ENCODE measurements at regions not wholly inside any gene's neighbourhood (a gene's known extent, or its start where the extent isn't known, plus 50 kb on each side); places are given as distances from the start of the nearest gene placed in this dataset.

DNA sequence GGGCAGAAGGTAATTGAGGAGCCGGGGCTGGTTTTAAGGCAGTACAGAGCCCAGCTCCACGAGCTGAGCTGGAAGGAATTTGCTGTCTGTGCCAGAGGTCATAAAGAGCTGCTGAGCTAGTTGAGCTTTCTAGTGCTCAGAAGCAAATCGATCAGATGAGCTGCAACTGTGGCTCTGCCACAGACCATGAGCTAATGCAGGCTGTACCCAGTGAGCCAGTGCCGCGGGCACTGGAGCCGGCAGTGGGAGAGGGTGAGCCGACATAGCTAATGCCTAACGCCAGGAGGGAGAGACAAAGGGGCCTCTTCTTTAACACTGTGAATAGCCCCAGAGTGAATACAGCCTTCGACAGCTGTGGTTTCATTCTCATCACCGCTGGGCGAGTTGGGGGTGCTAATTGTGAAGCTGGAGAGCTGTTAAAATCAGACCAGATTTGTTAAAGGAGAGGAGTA lies 410.1 kb upstream of the TCF4 start:
- TF ChIP-seq, protein P1, sequence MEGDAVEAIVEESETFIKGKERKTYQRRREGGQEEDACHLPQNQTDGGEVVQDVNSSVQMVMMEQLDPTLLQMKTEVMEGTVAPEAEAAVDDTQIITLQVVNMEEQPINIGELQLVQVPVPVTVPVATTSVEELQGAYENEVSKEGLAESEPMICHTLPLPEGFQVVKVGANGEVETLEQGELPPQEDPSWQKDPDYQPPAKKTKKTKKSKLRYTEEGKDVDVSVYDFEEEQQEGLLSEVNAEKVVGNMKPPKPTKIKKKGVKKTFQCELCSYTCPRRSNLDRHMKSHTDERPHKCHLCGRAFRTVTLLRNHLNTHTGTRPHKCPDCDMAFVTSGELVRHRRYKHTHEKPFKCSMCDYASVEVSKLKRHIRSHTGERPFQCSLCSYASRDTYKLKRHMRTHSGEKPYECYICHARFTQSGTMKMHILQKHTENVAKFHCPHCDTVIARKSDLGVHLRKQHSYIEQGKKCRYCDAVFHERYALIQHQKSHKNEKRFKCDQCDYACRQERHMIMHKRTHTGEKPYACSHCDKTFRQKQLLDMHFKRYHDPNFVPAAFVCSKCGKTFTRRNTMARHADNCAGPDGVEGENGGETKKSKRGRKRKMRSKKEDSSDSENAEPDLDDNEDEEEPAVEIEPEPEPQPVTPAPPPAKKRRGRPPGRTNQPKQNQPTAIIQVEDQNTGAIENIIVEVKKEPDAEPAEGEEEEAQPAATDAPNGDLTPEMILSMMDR (IDR thresholded peaks at IDR 0.05), result no peak
- TF ChIP-seq POLR2A (IDR thresholded peaks at IDR 0.05), result no peak
